ENCODE measurements at regions not wholly inside any gene's neighbourhood (a gene's known extent, or its start where the extent isn't known, plus 50 kb on each side); places are given as distances from the start of the nearest gene placed in this dataset.

GRCh38 chr5:44546286-44546685 is 157.1 kb upstream of the FGF10 start:
- no peaks in the 10 kb centered on the region for H3K36me3 ChIP-seq (ENCODE audit: control insufficient read depth in 1 of 2, insufficient read depth in 2 of 2, low read depth in 1 of 2, low read length in 2 of 2)
- no peak overlapping the region for H3K4ac ChIP-seq (ENCODE audit: low read depth in 1 of 2, low read length in 2 of 2)
- no peak overlapping the region for H4K8ac ChIP-seq (ENCODE audit: low read length)
- no peak overlapping the region for H3K18ac ChIP-seq (ENCODE audit: low read depth in 1 of 2, low read length in 2 of 2)
- H3K27ac ChIP-seq (ENCODE audit: low read length, poor library complexity, severe bottlenecking): no peak overlapping the region
- no peak overlapping the region for H2BK5ac ChIP-seq (ENCODE audit: low read depth, low read length, poor library complexity, severe bottlenecking)
- H2BK12ac ChIP-seq (ENCODE audit: low read length in 2 of 2): no peak overlapping the region
- H2AFZ ChIP-seq (ENCODE audit: low read depth, low read length): no peak overlapping the region
- no peaks in the 10 kb centered on the region for H3K27me3 ChIP-seq (ENCODE audit: control insufficient read depth in 1 of 2, insufficient read depth in 1 of 2, low read length in 2 of 2)
- no peak overlapping the region for H4K91ac ChIP-seq (ENCODE audit: low read length)
- peak; percentile 76 for DNase-seq
- WGBS: 28% methylated on average over 1 of the region's 2 CpGs
- H3K23ac ChIP-seq (ENCODE audit: low read length in 2 of 2): no peak overlapping the region
- no peaks in the 10 kb centered on the region for H3K79me1 ChIP-seq (replicated peaks; ENCODE audit: low read length, poor library complexity, severe bottlenecking)
- peak overlapping the region; percentile 51 for H3K9ac ChIP-seq (ENCODE audit: low read length)
- no peak overlapping the region for H3K4me3 ChIP-seq (ENCODE audit: insufficient read depth in 1 of 2, low read depth in 1 of 2, low read length in 2 of 2)
- no peak overlapping the region for H2BK120ac ChIP-seq (ENCODE audit: low read depth, low read length)
- H3K4me2 ChIP-seq (ENCODE audit: low read length, poor library complexity, severe bottlenecking): no peak overlapping the region
- no peaks in the 10 kb centered on the region for H3K9me3 ChIP-seq (ENCODE audit: control insufficient read depth, low read length)
- no peaks in the 10 kb centered on the region for H3K4me1 ChIP-seq (ENCODE audit: control insufficient read depth, insufficient read depth, low read depth, low read length)
- no peak overlapping the region for H2AK5ac ChIP-seq (ENCODE audit: low read length, severe bottlenecking)
- H2BK15ac ChIP-seq (ENCODE audit: low read depth, poor library complexity, severe bottlenecking): no peak overlapping the region
- H3K14ac ChIP-seq (ENCODE audit: low read length in 2 of 2): no peak overlapping the region

GRCh38 chr5:44543511-44543910 is 154.3 kb upstream of the FGF10 start:
- H3K4me1 ChIP-seq (ENCODE audit: control insufficient read depth, insufficient read depth, low read depth, low read length): no peaks in the 10 kb centered on the region
- H3K23ac ChIP-seq (ENCODE audit: low read length in 2 of 2): no peak overlapping the region
- no peak overlapping the region for H2AFZ ChIP-seq (ENCODE audit: low read depth, low read length)
- no peak overlapping the region for H3K9ac ChIP-seq (ENCODE audit: low read length)
- H3K4me2 ChIP-seq (ENCODE audit: low read length, poor library complexity, severe bottlenecking): no peak overlapping the region
- H2BK12ac ChIP-seq (ENCODE audit: low read length in 2 of 2): no peak overlapping the region
- H3K18ac ChIP-seq (ENCODE audit: low read depth in 1 of 2, low read length in 2 of 2): no peak overlapping the region
- no peak overlapping the region for H3K14ac ChIP-seq (ENCODE audit: low read length in 2 of 2)
- no peaks in the 10 kb centered on the region for H3K27me3 ChIP-seq (ENCODE audit: control insufficient read depth in 1 of 2, insufficient read depth in 1 of 2, low read length in 2 of 2)
- H2BK120ac ChIP-seq (ENCODE audit: low read depth, low read length): no peak overlapping the region
- no peaks in the 10 kb centered on the region for H3K9me3 ChIP-seq (ENCODE audit: control insufficient read depth, low read length)
- no peak for DNase-seq
- H3K36me3 ChIP-seq (ENCODE audit: control insufficient read depth in 1 of 2, insufficient read depth in 2 of 2, low read depth in 1 of 2, low read length in 2 of 2): no peaks in the 10 kb centered on the region
- no peak overlapping the region for H3K27ac ChIP-seq (ENCODE audit: low read length, poor library complexity, severe bottlenecking)
- no peak overlapping the region for H2BK5ac ChIP-seq (ENCODE audit: low read depth, low read length, poor library complexity, severe bottlenecking)
- no peak overlapping the region for H4K8ac ChIP-seq (ENCODE audit: low read length)
- no peak overlapping the region for H3K4me3 ChIP-seq (ENCODE audit: insufficient read depth in 1 of 2, low read depth in 1 of 2, low read length in 2 of 2)
- H2AK5ac ChIP-seq (ENCODE audit: low read length, severe bottlenecking): no peak overlapping the region
- no peak overlapping the region for H2BK15ac ChIP-seq (ENCODE audit: low read depth, poor library complexity, severe bottlenecking)
- H3K79me1 ChIP-seq (replicated peaks; ENCODE audit: low read length, poor library complexity, severe bottlenecking): no peaks in the 10 kb centered on the region
- H3K4ac ChIP-seq (ENCODE audit: low read depth in 1 of 2, low read length in 2 of 2): no peak overlapping the region
- H4K91ac ChIP-seq (ENCODE audit: low read length): no peak overlapping the region

GRCh38 chr5:44542470-44542869 is 153.2 kb upstream of the FGF10 start:
- H3K23ac ChIP-seq (ENCODE audit: low read length in 2 of 2): no peak overlapping the region
- no peak overlapping the region for H3K9ac ChIP-seq (ENCODE audit: low read length)
- no peaks in the 10 kb centered on the region for H3K4me1 ChIP-seq (ENCODE audit: control insufficient read depth, insufficient read depth, low read depth, low read length)
- H3K27ac ChIP-seq (ENCODE audit: low read length, poor library complexity, severe bottlenecking): no peak overlapping the region
- no peak overlapping the region for H3K4me3 ChIP-seq (ENCODE audit: insufficient read depth in 1 of 2, low read depth in 1 of 2, low read length in 2 of 2)
- H3K36me3 ChIP-seq (ENCODE audit: control insufficient read depth in 1 of 2, insufficient read depth in 2 of 2, low read depth in 1 of 2, low read length in 2 of 2): no peaks in the 10 kb centered on the region
- DNase-seq: peak; percentile 52
- H2BK12ac ChIP-seq (ENCODE audit: low read length in 2 of 2): no peak overlapping the region
- no peak overlapping the region for H2AK5ac ChIP-seq (ENCODE audit: low read length, severe bottlenecking)
- no peak overlapping the region for H4K8ac ChIP-seq (ENCODE audit: low read length)
- no peak overlapping the region for H4K91ac ChIP-seq (ENCODE audit: low read length)
- H2BK120ac ChIP-seq (ENCODE audit: low read depth, low read length): no peak overlapping the region
- H2BK15ac ChIP-seq (ENCODE audit: low read depth, poor library complexity, severe bottlenecking): no peak overlapping the region
- no peaks in the 10 kb centered on the region for H3K79me1 ChIP-seq (replicated peaks; ENCODE audit: low read length, poor library complexity, severe bottlenecking)
- H3K18ac ChIP-seq (ENCODE audit: low read depth in 1 of 2, low read length in 2 of 2): no peak overlapping the region
- H3K14ac ChIP-seq (ENCODE audit: low read length in 2 of 2): no peak overlapping the region
- no peak overlapping the region for H3K4ac ChIP-seq (ENCODE audit: low read depth in 1 of 2, low read length in 2 of 2)
- no peak overlapping the region for H2AFZ ChIP-seq (ENCODE audit: low read depth, low read length)
- WGBS: no CpG with 5 or more reads among the region's 1 CpG
- no peak overlapping the region for H2BK5ac ChIP-seq (ENCODE audit: low read depth, low read length, poor library complexity, severe bottlenecking)
- no peak overlapping the region for H3K4me2 ChIP-seq (ENCODE audit: low read length, poor library complexity, severe bottlenecking)
- H3K27me3 ChIP-seq (ENCODE audit: control insufficient read depth in 1 of 2, insufficient read depth in 1 of 2, low read length in 2 of 2): no peaks in the 10 kb centered on the region
- no peaks in the 10 kb centered on the region for H3K9me3 ChIP-seq (ENCODE audit: control insufficient read depth, low read length)

- no peak overlapping the region for H2AK5ac ChIP-seq (ENCODE audit: low read length, severe bottlenecking)
Observed at GRCh38 chr5:44539602-44539919, 150.3 kb upstream of the FGF10 start.

More at GRCh38 chr5:44539602-44539919, 150.3 kb upstream of the FGF10 start:
- Histone ChIP-seq H3K4me2 (ENCODE audit: low read length, poor library complexity, severe bottlenecking) (no peak overlapping the region), H3K9ac (ENCODE audit: low read length) (no peak overlapping the region), H3K4ac (ENCODE audit: low read depth in 1 of 2, low read length in 2 of 2) (no peak overlapping the region), H3K4me1 (ENCODE audit: control insufficient read depth, insufficient read depth, low read depth, low read length) (no peaks in the 10 kb centered on the region), H2BK15ac (ENCODE audit: low read depth, poor library complexity, severe bottlenecking) (no peak overlapping the region), H4K8ac (ENCODE audit: low read length) (no peak overlapping the region), H3K36me3 (ENCODE audit: control insufficient read depth in 1 of 2, insufficient read depth in 2 of 2, low read depth in 1 of 2, low read length in 2 of 2) (no peaks in the 10 kb centered on the region), H2AFZ (ENCODE audit: low read depth, low read length) (no peak overlapping the region), H3K23ac (ENCODE audit: low read length in 2 of 2) (no peak overlapping the region), H3K18ac (ENCODE audit: low read depth in 1 of 2, low read length in 2 of 2) (no peak overlapping the region), H3K79me1 (replicated peaks; ENCODE audit: low read length, poor library complexity, severe bottlenecking) (no peaks in the 10 kb centered on the region), H3K14ac (ENCODE audit: low read length in 2 of 2) (no peak overlapping the region), H3K27ac (ENCODE audit: low read length, poor library complexity, severe bottlenecking) (no peak overlapping the region), H3K27me3 (ENCODE audit: control insufficient read depth in 1 of 2, insufficient read depth in 1 of 2, low read length in 2 of 2) (no peaks in the 10 kb centered on the region), H3K9me3 (ENCODE audit: control insufficient read depth, low read length) (no peaks in the 10 kb centered on the region), H2BK12ac (ENCODE audit: low read length in 2 of 2) (no peak overlapping the region), H4K91ac (ENCODE audit: low read length) (no peak overlapping the region), H2BK120ac (ENCODE audit: low read depth, low read length) (no peak overlapping the region), H3K4me3 (ENCODE audit: insufficient read depth in 1 of 2, low read depth in 1 of 2, low read length in 2 of 2) (no peak overlapping the region), H2BK5ac (ENCODE audit: low read depth, low read length, poor library complexity, severe bottlenecking) (no peak overlapping the region)
- 84% methylated on average over 3 of the region's 3 CpGs for WGBS
- no peak for DNase-seq

Data from mesenchymal stem cell (in vitro differentiated cells and primary cell).